ENCODE measurements at regions not wholly inside any gene's neighbourhood (a gene's known extent, or its start where the extent isn't known, plus 50 kb on each side); places are given as distances from the start of the nearest gene placed in this dataset.
"Not testable (repeated sequence)": the region's sequence is repeated elsewhere in the genome, so short reads cannot be mapped to it uniquely, and the experiment has no call there.

- no peak overlapping the region for H3K27ac Mint-ChIP-seq
- H3K4me3 Mint-ChIP-seq: no peak overlapping the region
- H3K4me1 Mint-ChIP-seq: peaks cover 5 to 20% (median 7%) of the 10 kb centered on the region in 3 donors
- H3K9me3 Mint-ChIP-seq: peaks cover 0 to 2% (median 0%) of the 10 kb centered on the region in 3 donors
- peaks cover 2% of the 10 kb centered on the region for H3K27me3 Mint-ChIP-seq
- H3K36me3 Mint-ChIP-seq: no peaks in the 10 kb centered on the region
Measured at GRCh38 chr5:87188391-87188790, 79.3 kb upstream of the RASA1 start.

GRCh38 chr5:87190041-87190440 is 77.6 kb upstream of the RASA1 start:
- peaks cover 2% of the 10 kb centered on the region for H3K27me3 Mint-ChIP-seq
- peaks cover 0 to 2% (median 0%) of the 10 kb centered on the region in 3 donors for H3K9me3 Mint-ChIP-seq
- H3K4me1 Mint-ChIP-seq: peaks cover 5 to 22% (median 7%) of the 10 kb centered on the region in 3 donors
- H3K36me3 Mint-ChIP-seq: no peaks in the 10 kb centered on the region
- H3K27ac Mint-ChIP-seq: no peak overlapping the region
- H3K4me3 Mint-ChIP-seq: no peak overlapping the region

DNA sequence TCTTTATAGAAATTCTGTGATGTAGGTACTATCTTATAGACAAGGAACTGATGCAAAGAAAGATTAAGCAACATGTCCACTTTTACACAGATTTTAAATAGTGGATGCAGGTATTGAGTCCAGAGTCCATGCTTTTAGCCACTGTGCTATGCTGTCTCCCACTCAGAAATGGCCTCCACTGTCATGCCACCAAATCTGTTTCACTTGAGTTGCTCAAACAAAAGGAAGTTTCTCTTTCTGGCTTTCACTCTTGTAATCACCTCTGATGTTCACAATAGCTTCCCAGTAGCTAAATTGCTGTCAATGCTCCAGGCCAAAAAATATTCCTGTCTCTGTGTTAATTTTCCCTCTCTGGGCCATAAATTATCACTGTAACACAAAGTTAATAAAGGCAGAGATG is 77.0 kb upstream of the RASA1 start:
- Mint-ChIP-seq H3K4me1 (peaks cover 5 to 29% (median 13%) of the 10 kb centered on the region in 3 donors), H3K27ac (peak overlapping the region in 1 of 3 donors; percentile 18), H3K27me3 (peaks cover 2% of the 10 kb centered on the region), H3K36me3 (no peaks in the 10 kb centered on the region), H3K4me3 (no peak overlapping the region), H3K9me3 (peaks cover 0 to 2% (median 0%) of the 10 kb centered on the region in 3 donors)

- Mint-ChIP-seq H3K4me1 (peaks cover 5 to 29% (median 14%) of the 10 kb centered on the region in 3 donors), H3K36me3 (no peaks in the 10 kb centered on the region), H3K9me3 (peaks cover 0 to 2% (median 0%) of the 10 kb centered on the region in 3 donors), H3K27ac (no peak overlapping the region), H3K27me3 (peaks cover 2% of the 10 kb centered on the region), H3K4me3 (no peak overlapping the region)
Measured at GRCh38 chr5:87191645-87192044, 76.0 kb upstream of the RASA1 start.

DNA sequence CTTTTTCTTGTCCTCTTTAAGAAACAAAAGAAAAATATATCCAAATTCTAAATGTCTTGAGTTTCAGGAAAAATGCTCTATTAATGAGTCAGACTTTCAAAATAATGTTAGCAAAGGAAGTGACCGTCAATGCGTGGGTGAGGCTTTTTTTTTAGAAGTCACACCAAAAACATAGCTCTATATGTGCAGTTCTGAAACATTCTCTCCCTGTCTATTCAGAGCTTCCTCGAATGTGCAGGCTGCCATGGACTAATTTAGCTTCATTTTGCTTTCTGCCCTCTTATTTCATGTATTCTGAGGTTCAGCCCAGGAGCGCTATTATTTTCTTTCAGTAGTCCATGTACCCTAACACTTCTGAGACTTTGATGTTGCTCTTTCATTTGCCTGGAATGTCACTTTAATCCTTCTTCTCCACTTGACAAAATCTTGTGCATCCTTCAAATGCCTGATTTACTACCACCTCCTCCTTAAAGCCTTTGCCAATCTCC is 72.5 kb upstream of the RASA1 start:
- Mint-ChIP-seq H3K4me1 (peaks cover 5 to 23% (median 12%) of the 10 kb centered on the region in 3 donors), H3K4me3 (no peak overlapping the region), H3K9me3 (peaks cover 0 to 3% (median 2%) of the 10 kb centered on the region in 3 donors), H3K27me3 (no peaks in the 10 kb centered on the region), H3K27ac (no peak overlapping the region), H3K36me3 (no peaks in the 10 kb centered on the region)

GRCh38 chr5:87195616-87196015 is 72.1 kb upstream of the RASA1 start:
- H3K27ac Mint-ChIP-seq: no peak overlapping the region

DNA sequence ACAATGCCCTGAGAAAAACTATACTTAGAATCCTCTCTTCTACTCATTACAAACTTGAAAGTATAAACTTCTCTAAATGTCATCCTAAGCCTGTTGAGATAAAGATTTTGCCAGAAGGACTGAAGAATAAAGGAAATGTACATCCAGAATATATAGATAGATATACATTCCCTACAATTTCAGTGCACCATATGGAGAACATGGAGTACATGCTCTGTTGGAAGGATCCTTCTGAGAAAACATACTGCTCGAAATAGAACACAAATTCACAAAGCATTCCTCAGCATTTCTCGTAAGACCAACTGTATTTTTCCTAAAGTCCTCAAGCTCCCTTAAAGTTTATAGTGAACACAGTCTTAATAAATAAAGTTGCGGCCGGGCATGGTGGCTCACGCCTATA is 69.7 kb upstream of the RASA1 start:
- peaks cover 2 to 5% (median 5%) of the 10 kb centered on the region in 3 donors for H3K9me3 Mint-ChIP-seq
- H3K36me3 Mint-ChIP-seq: no peaks in the 10 kb centered on the region
- no peak overlapping the region for H3K27ac Mint-ChIP-seq
- no peaks in the 10 kb centered on the region for H3K27me3 Mint-ChIP-seq
- H3K4me3 Mint-ChIP-seq: no peak overlapping the region
- peaks cover 0 to 13% (median 6%) of the 10 kb centered on the region in 3 donors for H3K4me1 Mint-ChIP-seq

More at GRCh38 chr5:87195616-87196015, 72.1 kb upstream of the RASA1 start:
- H3K9me3 Mint-ChIP-seq: peaks cover 2 to 5% (median 3%) of the 10 kb centered on the region in 3 donors
- no peak overlapping the region for H3K4me3 Mint-ChIP-seq
- H3K4me1 Mint-ChIP-seq: peaks cover 5 to 22% (median 11%) of the 10 kb centered on the region in 3 donors
- no peaks in the 10 kb centered on the region for H3K27me3 Mint-ChIP-seq
- H3K36me3 Mint-ChIP-seq: no peaks in the 10 kb centered on the region

GRCh38 chr5:87199246-87199645 is 68.4 kb upstream of the RASA1 start:
- H3K4me3 Mint-ChIP-seq, H3K27me3 Mint-ChIP-seq, H3K27ac Mint-ChIP-seq, H3K36me3 Mint-ChIP-seq, H3K9me3 Mint-ChIP-seq: not testable (repeated sequence)
- peaks cover 0 to 13% (median 6%) of the 10 kb centered on the region in 3 donors for H3K4me1 Mint-ChIP-seq

- peaks cover 0 to 10% (median 6%) of the 10 kb centered on the region in 3 donors for H3K4me1 Mint-ChIP-seq
- not testable (repeated sequence) for H3K27me3 Mint-ChIP-seq, H3K4me3 Mint-ChIP-seq, H3K9me3 Mint-ChIP-seq, H3K36me3 Mint-ChIP-seq, H3K27ac Mint-ChIP-seq
Measured at GRCh38 chr5:87199704-87200103, 68.0 kb upstream of the RASA1 start.

- H3K27me3 Mint-ChIP-seq: no peaks in the 10 kb centered on the region
- peaks cover 3% of the 10 kb centered on the region for H3K36me3 Mint-ChIP-seq
- H3K27ac Mint-ChIP-seq: no peak overlapping the region
- peaks cover 0 to 2% (median 0%) of the 10 kb centered on the region in 3 donors for H3K4me1 Mint-ChIP-seq
- H3K4me3 Mint-ChIP-seq: no peak overlapping the region
- no peaks in the 10 kb centered on the region for H3K9me3 Mint-ChIP-seq
Measured at GRCh38 chr5:87210076-87210475, 57.6 kb upstream of the RASA1 start.

DNA sequence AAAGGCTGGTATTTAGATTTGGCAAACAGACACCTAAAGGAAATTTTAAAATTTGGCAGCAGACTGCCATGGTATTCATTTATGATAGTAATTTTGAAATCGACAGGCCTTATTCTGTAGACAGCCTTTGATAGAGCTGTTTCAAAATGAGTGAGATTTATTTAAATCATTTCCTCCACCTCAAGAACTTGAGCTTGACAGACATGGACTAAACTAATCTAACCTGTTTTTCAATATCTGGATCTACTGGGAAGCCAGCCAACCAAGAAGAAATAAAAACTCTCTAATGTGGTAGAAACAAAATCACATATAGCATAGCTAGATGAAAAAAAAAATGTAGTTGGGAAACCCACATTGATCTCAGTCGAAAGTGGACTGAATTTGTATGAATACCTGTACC is 56.9 kb upstream of the RASA1 start:
- H3K27me3 Mint-ChIP-seq: no peaks in the 10 kb centered on the region
- H3K4me1 Mint-ChIP-seq: peaks cover 0 to 2% (median 0%) of the 10 kb centered on the region in 3 donors
- H3K36me3 Mint-ChIP-seq: peaks cover 3% of the 10 kb centered on the region
- H3K27ac Mint-ChIP-seq: no peak overlapping the region
- H3K4me3 Mint-ChIP-seq: no peak overlapping the region
- H3K9me3 Mint-ChIP-seq: no peaks in the 10 kb centered on the region

DNA sequence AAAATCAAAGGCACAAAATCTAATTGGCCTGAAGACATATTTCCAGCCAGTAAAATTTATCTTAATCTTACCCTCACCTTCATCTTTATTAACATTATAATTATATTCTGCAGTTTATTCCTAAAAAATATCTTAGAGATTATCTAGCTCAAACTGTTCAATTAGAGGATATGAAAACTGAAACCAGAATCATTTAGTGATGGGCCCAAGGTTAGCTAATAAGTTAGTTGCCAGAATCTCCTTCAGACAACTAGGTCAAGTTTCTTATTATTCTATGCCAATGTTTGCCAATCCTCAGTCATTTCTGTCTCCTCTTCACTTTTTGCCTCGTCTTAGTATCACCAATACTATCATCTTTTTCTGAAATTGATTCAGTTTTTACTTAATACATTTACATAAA is 56.0 kb upstream of the RASA1 start:
- Mint-ChIP-seq H3K36me3 (peaks cover 3% of the 10 kb centered on the region), H3K4me3 (no peak overlapping the region), H3K27me3 (no peaks in the 10 kb centered on the region), H3K27ac (no peak overlapping the region), H3K9me3 (no peaks in the 10 kb centered on the region), H3K4me1 (peaks cover 0 to 2% (median 0%) of the 10 kb centered on the region in 3 donors)

- H3K27me3 Mint-ChIP-seq, H3K36me3 Mint-ChIP-seq, H3K4me1 Mint-ChIP-seq, H3K27ac Mint-ChIP-seq, H3K4me3 Mint-ChIP-seq, H3K9me3 Mint-ChIP-seq: not testable (repeated sequence)
Measured at GRCh38 chr5:87212183-87212582, 55.5 kb upstream of the RASA1 start.

- H3K4me1 Mint-ChIP-seq, H3K27ac Mint-ChIP-seq, H3K36me3 Mint-ChIP-seq, H3K4me3 Mint-ChIP-seq, H3K27me3 Mint-ChIP-seq, H3K9me3 Mint-ChIP-seq: not testable (repeated sequence)
Measured at GRCh38 chr5:87217480-87217879, 50.2 kb upstream of the RASA1 start.

All from IgD-negative memory B cell (primary cell).